Choroid plexus epithelial cell (primary cell): ENCODE measurements at regions not wholly inside any gene's neighbourhood (a gene's known extent, or its start where the extent isn't known, plus 50 kb on each side); places are given as distances from the start of the nearest gene placed in this dataset.

Experiments
- DNase-seq: peaks from one replicate; pipeline ENCODE4 v3.0.0-alpha.2; 2010; ENCODE audit warnings: low read depth
- H3K4me3 ChIP-seq: 2 replicates; pipeline ENCODE4 v1.5.1; 2011; ENCODE audit warnings: low read depth, mild to moderate bottlenecking, control low read depth, low read length, moderate library complexity
- TF ChIP-seq, protein P1 (sequence below): conservative IDR thresholded peaks from 2 replicates; pipeline ENCODE4 v1.5.1; 2011; ENCODE audit warnings: low read depth, mild to moderate bottlenecking, control low read depth, inconsistent platforms, low read length, moderate library complexity

- TF ChIP-seq, protein P1, sequence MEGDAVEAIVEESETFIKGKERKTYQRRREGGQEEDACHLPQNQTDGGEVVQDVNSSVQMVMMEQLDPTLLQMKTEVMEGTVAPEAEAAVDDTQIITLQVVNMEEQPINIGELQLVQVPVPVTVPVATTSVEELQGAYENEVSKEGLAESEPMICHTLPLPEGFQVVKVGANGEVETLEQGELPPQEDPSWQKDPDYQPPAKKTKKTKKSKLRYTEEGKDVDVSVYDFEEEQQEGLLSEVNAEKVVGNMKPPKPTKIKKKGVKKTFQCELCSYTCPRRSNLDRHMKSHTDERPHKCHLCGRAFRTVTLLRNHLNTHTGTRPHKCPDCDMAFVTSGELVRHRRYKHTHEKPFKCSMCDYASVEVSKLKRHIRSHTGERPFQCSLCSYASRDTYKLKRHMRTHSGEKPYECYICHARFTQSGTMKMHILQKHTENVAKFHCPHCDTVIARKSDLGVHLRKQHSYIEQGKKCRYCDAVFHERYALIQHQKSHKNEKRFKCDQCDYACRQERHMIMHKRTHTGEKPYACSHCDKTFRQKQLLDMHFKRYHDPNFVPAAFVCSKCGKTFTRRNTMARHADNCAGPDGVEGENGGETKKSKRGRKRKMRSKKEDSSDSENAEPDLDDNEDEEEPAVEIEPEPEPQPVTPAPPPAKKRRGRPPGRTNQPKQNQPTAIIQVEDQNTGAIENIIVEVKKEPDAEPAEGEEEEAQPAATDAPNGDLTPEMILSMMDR = no peak
- H3K4me3 ChIP-seq = no peak overlapping the region
- DNase-seq = no peak
Observed at GRCh38 chr10:30518907-30519306, 84.9 kb downstream of the MAP3K8 start.
